ENCODE measurements at regions not wholly inside any gene's neighbourhood (a gene's known extent, or its start where the extent isn't known, plus 50 kb on each side); places are given as distances from the start of the nearest gene placed in this dataset.

- TF ChIP-seq CTCF (IDR thresholded peaks at IDR 0.05) (no peak), POLR2A (IDR thresholded peaks at IDR 0.05) (no peak)
These were observed 1262.4 kb upstream of the SEL1L start for GRCh38 chr14:82796086-82796485.

Measured in ovary (tissue), 3 donors.